ENCODE measurements at regions not wholly inside any gene's neighbourhood (a gene's known extent, or its start where the extent isn't known, plus 50 kb on each side); places are given as distances from the start of the nearest gene placed in this dataset.

DNA sequence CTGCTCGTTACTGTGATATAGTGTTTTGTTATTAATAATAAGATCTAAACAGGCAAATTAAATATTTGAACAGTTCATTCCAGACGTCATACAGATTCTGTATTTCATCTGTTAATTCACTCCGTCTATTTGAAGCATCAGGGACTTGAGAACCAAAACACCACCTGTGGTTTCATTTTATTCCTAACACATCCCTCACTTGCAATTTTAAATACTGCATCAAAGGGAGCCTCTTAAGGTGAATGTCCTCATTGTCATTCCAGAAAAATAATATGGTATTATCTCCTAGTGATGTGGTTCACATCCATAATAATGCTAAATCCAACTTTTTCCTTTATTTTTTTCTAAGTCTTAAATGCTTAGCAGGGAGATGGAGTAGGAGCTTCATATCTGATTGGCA is 1390.9 kb upstream of the CADM2 start:
- no peaks in the 10 kb centered on the region for H3K9me3 Mint-ChIP-seq
- intact Hi-C loops (cut with micrococcal nuclease): no loop called here
- H3K4me3 Mint-ChIP-seq: no peak overlapping the region
- no peaks in the 10 kb centered on the region for H3K4me1 Mint-ChIP-seq
- no peak overlapping the region for H3K27ac Mint-ChIP-seq
- no peaks in the 10 kb centered on the region for H3K27me3 Mint-ChIP-seq
- no peaks in the 10 kb centered on the region for H3K36me3 Mint-ChIP-seq (ENCODE audit: low read depth)
- no peak for DNase-seq

DNA sequence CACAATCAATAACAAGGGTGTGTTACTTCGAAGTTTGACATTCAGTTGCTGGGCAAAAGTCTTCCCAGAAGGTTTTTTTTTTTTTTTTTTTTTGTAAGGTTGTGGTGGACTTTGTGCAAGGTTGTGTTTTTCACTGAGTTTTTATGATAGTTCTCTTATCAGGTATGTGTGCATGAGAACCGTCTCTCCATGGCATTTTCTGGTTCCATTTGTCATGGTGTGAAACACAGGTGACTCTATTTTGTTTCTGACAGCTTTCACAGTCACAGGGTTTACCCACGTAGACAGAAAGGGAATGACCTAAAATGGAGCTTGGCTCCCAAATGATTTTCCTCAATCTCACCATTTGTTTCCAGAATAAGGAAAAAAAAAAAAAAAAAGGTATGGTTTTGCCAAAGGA is 1377.2 kb upstream of the CADM2 start:
- Mint-ChIP-seq H3K9me3 (no peaks in the 10 kb centered on the region), H3K36me3 (ENCODE audit: low read depth) (no peaks in the 10 kb centered on the region), H3K27me3 (no peaks in the 10 kb centered on the region), H3K27ac (no peak overlapping the region), H3K4me1 (no peaks in the 10 kb centered on the region), H3K4me3 (no peak overlapping the region)
- intact Hi-C loops (cut with micrococcal nuclease): no loop called here
- DNase-seq: no peak

DNA sequence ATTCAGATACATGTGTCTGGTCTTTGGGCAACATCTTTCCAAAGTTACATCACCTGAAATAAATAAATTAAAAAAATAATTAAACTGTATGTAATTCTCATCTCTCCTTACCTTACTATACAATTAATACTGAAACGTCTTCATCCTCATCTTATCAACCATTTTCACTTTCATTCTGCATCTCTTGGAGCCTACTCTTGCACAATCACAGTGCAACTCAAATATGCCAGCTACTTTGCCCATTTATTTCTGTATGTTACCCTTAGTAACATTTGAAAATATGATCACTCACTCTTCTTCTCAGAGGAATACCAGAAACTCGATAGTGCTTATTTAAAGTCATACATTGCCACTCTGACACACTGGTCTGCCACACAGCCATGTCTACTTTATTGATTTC is 1357.1 kb upstream of the CADM2 start:
- intact Hi-C loops (cut with micrococcal nuclease): no loop called here
- no peaks in the 10 kb centered on the region for H3K27me3 Mint-ChIP-seq
- no peak for DNase-seq
- no peak overlapping the region for H3K4me3 Mint-ChIP-seq
- H3K36me3 Mint-ChIP-seq (ENCODE audit: low read depth): no peaks in the 10 kb centered on the region
- H3K4me1 Mint-ChIP-seq: no peaks in the 10 kb centered on the region
- peaks cover 9% of the 10 kb centered on the region for H3K9me3 Mint-ChIP-seq
- no peak overlapping the region for H3K27ac Mint-ChIP-seq

DNA sequence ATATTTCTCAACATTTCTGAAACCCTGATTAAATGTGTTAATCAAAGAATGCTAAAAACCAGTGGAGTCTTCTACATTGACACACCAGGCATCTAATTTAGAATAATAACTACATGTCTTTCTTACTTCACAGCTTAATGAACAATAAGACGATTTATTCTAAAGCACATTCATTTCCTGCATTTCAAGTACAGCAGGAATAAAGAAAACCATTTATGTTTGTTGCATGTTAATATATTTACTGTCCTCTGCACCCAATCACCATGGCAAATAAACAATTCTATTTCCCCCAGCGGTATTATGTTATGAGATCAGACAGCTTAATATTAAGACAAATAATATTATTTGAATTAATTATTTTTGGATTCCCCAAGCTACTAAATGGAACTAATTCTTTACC is 1336.3 kb upstream of the CADM2 start:
- intact Hi-C loops (cut with micrococcal nuclease): no loop called here
- H3K36me3 Mint-ChIP-seq (ENCODE audit: low read depth): no peaks in the 10 kb centered on the region
- peaks cover 4% of the 10 kb centered on the region for H3K9me3 Mint-ChIP-seq
- no peaks in the 10 kb centered on the region for H3K27me3 Mint-ChIP-seq
- no peak overlapping the region for H3K4me3 Mint-ChIP-seq
- DNase-seq: no peak
- no peaks in the 10 kb centered on the region for H3K4me1 Mint-ChIP-seq
- no peak overlapping the region for H3K27ac Mint-ChIP-seq

DNA sequence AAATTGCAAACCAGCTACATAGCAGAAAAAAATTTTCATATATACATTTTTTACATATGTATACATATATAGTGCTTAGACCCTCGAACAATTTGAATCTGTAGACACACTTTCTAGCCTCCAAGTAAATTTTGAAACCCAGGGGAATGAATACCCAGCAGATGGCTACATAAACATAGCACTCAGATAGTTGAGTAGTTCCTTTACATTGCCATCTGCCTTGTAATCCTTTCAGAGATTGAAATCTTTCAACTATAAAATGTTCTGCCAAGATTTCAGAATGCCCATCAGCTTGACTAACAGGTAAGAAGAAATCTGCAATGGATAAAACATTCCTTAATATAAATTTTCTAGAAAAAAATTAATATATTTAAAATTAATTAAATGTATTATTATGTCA is 1333.5 kb upstream of the CADM2 start:
- H3K36me3 Mint-ChIP-seq (ENCODE audit: low read depth): no peaks in the 10 kb centered on the region
- intact Hi-C loops (cut with micrococcal nuclease): no loop called here

DNA sequence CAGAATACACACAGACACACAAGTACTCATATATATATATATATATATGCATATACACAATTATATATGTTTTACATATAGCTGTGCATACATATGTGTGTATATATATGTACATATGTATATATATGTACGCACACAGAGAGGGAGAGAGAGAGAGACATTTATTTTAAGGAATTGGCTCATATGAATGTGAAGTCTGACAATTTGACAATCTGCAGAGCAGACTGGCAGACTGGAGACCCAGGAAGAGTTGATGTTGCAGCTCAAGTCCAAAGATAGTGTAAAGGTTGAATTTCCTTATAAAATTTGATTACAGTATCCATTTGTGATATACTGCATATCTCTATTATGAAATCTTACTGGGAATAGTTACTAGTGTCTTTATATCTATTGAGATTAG is 1330.3 kb upstream of the CADM2 start:
- no peaks in the 10 kb centered on the region for H3K36me3 Mint-ChIP-seq (ENCODE audit: low read depth)
- DNase-seq: no peak
- no peaks in the 10 kb centered on the region for H3K27me3 Mint-ChIP-seq
- peaks cover 3% of the 10 kb centered on the region for H3K9me3 Mint-ChIP-seq
- H3K27ac Mint-ChIP-seq: no peak overlapping the region
- no peaks in the 10 kb centered on the region for H3K4me1 Mint-ChIP-seq
- intact Hi-C loops (cut with micrococcal nuclease): no loop called here
- H3K4me3 Mint-ChIP-seq: no peak overlapping the region

More for the DNA sequence above, 1333.5 kb upstream of the CADM2 start:
- H3K27me3 Mint-ChIP-seq: no peaks in the 10 kb centered on the region
- peaks cover 4% of the 10 kb centered on the region for H3K9me3 Mint-ChIP-seq
- no peaks in the 10 kb centered on the region for H3K4me1 Mint-ChIP-seq
- no peak for DNase-seq
- no peak overlapping the region for H3K4me3 Mint-ChIP-seq
- H3K27ac Mint-ChIP-seq: no peak overlapping the region

DNA sequence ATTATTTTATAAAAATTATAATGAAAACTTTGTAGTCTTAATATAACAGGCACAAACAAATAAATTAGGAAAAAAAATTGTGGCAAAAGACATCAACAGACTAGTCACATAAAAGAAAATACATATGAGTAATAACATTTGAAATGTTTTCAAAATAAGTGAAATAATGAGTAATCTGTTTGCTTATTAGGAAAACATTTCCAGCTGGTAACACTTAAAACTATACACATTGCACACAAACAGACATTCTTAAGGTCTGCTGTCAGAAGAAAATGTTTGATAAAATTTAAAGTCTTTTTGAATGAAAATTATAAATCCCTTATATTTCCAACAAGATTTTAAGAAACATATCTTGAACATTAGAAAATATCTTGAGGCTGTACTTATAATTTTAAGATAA is 1326.3 kb upstream of the CADM2 start:
- Mint-ChIP-seq H3K4me1 (no peaks in the 10 kb centered on the region), H3K27me3 (no peaks in the 10 kb centered on the region), H3K27ac (no peak overlapping the region), H3K9me3 (no peaks in the 10 kb centered on the region), H3K4me3 (no peak overlapping the region), H3K36me3 (ENCODE audit: low read depth) (no peaks in the 10 kb centered on the region)
- no peak for DNase-seq
- intact Hi-C loops (cut with micrococcal nuclease): no loop called here

DNA sequence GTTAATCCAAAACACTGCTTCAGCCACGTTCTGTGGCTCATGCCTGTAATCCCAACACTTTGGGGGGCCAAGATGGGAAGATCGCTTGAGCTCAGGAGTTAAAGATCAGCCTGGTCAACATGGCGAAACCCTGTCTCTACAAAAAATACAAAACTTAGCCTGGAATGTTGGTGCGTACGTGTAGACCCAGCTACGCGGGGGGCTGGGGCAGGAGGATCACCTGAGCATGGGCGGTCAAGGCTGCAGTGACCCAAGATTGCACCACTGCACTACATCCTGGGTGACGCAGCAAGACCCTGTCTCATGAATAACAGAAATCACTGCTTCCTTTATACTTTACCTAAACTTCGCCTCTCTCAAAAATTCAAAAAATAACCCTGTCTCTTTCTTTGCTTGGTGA is 1325.0 kb upstream of the CADM2 start:
- intact Hi-C loops (cut with micrococcal nuclease): no loop called here
- DNase-seq: no peak
- Mint-ChIP-seq H3K9me3 (peaks cover 3% of the 10 kb centered on the region), H3K4me1 (no peaks in the 10 kb centered on the region), H3K27me3 (no peaks in the 10 kb centered on the region), H3K36me3 (ENCODE audit: low read depth) (no peaks in the 10 kb centered on the region), H3K4me3 (no peak overlapping the region), H3K27ac (no peak overlapping the region)

DNA sequence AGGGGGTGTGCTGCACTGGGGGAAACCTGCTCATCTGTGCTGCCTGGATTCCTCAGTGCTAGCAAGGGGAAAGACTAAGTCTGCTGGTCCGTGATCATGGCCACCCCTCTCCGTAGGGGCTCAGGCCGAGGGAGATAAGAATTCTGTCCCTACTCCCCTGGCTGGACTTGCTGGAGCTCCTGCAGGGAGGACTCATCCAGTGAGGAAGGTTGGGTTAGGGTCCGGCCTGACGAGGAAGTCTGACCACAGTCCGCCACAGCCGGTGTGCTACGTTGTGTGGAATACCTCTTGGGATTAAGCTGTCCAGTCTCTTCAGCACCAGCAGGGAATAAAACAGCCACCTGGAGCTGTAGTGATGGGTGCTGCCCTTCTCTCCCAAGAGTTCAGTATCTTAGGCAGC is 1309.1 kb upstream of the CADM2 start:
- H3K27me3 Mint-ChIP-seq: no peaks in the 10 kb centered on the region
- intact Hi-C loops (cut with micrococcal nuclease): no loop called here
- no peak for DNase-seq
- H3K4me3 Mint-ChIP-seq: no peak overlapping the region
- no peaks in the 10 kb centered on the region for H3K9me3 Mint-ChIP-seq
- H3K27ac Mint-ChIP-seq: no peak overlapping the region
- H3K4me1 Mint-ChIP-seq: no peaks in the 10 kb centered on the region
- no peaks in the 10 kb centered on the region for H3K36me3 Mint-ChIP-seq (ENCODE audit: low read depth)

DNA sequence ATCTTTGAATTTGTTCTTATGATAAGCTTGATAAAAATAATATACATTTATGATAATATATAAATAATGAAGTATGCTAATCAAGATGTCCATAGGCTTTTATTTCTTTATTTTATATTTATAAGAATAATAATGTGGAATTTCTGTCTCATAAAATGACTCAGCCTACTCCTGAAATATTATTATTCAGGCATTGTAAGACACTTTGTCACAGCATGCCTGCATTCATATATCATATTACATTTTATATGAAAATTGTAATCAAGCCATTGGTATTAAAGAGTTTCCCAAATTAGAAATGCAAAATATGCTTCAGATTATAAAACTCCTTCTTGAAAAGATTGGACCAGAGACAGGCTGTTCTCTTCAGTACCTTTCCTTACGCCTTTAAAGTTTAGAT is 1303.7 kb upstream of the CADM2 start:
- intact Hi-C loops (cut with micrococcal nuclease): no loop called here
- Mint-ChIP-seq H3K4me1 (no peaks in the 10 kb centered on the region), H3K27ac (no peak overlapping the region), H3K9me3 (peaks cover 3% of the 10 kb centered on the region), H3K36me3 (ENCODE audit: low read depth) (no peaks in the 10 kb centered on the region), H3K27me3 (no peaks in the 10 kb centered on the region), H3K4me3 (no peak overlapping the region)
- DNase-seq: no peak

DNA sequence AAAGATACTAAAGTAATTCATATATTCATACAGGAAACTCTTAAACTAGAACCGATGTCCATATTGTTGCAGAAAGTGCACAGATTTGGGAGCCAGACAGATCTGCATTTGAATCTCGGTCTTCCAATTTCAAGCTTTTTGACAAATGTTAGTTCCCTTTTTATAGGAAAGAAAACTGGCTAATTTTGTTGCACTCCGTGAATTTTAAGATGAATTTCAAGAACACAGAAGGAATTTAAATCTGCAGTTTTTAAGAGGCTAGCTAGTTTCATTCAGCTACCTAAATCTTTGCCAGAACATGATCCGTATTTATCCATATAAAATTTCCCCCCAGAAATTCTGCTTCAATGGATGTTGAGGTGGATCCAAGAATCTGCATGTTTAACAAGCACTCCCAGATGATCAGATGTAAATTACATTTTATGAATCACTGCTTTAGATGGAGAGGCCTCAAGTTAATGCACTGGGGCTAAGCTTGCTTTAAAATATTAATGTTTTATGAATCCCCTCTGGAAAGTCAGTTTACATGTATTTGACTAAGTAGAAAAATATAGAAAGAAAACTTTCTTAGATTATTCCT is 1296.3 kb upstream of the CADM2 start:
- no peaks in the 10 kb centered on the region for H3K9me3 Mint-ChIP-seq
- no peaks in the 10 kb centered on the region for H3K27me3 Mint-ChIP-seq
- H3K4me3 Mint-ChIP-seq: no peak overlapping the region
- no peaks in the 10 kb centered on the region for H3K36me3 Mint-ChIP-seq (ENCODE audit: low read depth)
- DNase-seq: no peak
- H3K4me1 Mint-ChIP-seq: no peaks in the 10 kb centered on the region
- intact Hi-C loops (cut with micrococcal nuclease): no loop called here
- no peak overlapping the region for H3K27ac Mint-ChIP-seq

DNA sequence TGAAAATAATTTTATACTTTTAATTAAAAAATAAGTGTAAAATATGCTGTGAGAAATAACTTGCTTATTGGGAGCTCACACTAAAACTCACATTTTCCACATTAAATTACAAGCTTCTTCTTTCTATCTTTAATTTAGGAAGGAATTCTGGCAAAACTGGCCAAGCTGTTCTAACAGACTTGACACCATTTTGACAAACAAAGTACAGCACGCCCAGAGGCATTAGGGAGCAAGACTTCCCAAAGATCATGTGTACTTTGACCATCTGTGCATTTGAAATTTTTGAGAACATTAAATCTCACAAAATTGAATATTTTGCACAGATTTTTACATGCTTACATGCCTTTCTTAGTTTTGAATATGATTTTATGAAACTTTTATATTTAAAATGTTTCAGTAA is 1288.4 kb upstream of the CADM2 start:
- Mint-ChIP-seq H3K27me3 (no peaks in the 10 kb centered on the region), H3K27ac (no peak overlapping the region), H3K4me1 (no peaks in the 10 kb centered on the region), H3K36me3 (ENCODE audit: low read depth) (no peaks in the 10 kb centered on the region), H3K4me3 (no peak overlapping the region), H3K9me3 (peaks cover 5% of the 10 kb centered on the region)
- DNase-seq: no peak
- intact Hi-C loops (cut with micrococcal nuclease): no loop called here

DNA sequence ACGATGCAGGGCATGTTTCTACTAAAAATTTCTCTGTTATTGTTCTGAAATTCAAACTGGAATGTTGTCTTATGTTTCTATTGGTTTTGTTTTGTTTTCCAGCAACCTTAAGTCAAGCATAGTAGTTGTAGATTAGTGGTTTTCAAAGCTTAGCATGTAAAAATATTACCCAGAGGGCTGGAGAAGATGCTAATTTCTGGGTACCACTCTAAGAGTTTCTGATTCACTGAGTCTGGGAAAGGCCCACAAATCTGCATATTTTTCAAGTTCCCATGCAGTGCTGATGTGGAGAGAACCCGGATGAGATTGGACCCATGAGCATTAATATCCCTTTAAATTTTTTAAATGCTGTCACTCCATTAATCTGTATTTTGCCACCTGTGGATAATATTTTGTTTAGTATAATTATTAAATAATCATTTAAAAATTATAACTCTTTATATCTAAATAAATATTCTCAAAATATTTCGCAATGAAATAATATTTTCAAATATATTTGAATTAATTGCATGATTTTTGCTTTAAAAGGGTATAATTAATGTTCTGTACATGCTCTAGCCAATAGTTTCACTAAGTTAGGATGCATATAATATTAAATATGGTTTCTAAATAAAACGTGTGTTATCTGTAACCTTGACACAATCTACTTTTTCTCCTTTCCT is 1274.7 kb upstream of the CADM2 start:
- Mint-ChIP-seq H3K27ac (no peak overlapping the region), H3K4me3 (no peak overlapping the region), H3K4me1 (no peaks in the 10 kb centered on the region), H3K9me3 (peaks cover 12% of the 10 kb centered on the region), H3K36me3 (ENCODE audit: low read depth) (no peaks in the 10 kb centered on the region), H3K27me3 (no peaks in the 10 kb centered on the region)
- DNase-seq: no peak
- intact Hi-C loops (cut with micrococcal nuclease): no loop called here

DNA sequence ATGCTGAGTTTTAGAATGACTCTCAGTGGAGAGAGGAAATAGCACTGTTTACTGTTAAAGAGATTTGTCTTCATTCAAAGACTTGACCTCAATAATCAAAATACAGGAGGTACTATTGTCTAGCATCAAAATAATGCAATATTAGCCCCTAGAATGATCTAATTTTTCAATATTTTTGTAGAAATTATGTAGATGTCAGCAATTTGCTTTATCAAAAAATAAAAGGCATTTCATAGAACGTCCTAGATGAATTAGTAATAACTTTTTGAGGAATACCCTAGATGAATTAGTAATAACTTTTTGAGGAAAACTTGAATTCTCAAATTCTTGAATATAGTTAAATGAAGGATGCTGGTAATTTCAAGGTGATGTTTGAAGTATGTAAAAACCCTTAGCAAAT is 1252.1 kb upstream of the CADM2 start:
- no peaks in the 10 kb centered on the region for H3K4me1 Mint-ChIP-seq
- no peak overlapping the region for H3K4me3 Mint-ChIP-seq
- no peaks in the 10 kb centered on the region for H3K36me3 Mint-ChIP-seq (ENCODE audit: low read depth)

DNA sequence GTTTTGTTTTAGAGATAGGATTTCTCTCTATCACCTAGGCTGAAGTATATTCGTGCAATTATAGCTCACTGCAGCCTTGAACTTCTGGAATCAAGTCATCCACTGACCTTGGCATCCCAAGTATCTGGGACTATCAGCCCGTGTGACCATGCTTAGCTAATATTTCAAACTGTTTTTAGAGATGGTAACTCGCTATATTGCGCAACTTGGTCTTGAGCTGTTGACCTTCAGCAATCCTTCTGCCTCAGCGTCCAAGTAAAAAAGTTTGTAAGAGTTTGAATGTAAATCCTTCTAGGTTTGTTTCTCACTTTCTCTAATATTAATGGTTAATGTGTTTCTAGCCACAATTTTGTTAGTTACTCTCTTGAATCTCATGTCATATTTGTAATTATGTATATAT is 1243.5 kb upstream of the CADM2 start:
- H3K36me3 Mint-ChIP-seq (ENCODE audit: low read depth): no peaks in the 10 kb centered on the region
- H3K27me3 Mint-ChIP-seq: no peaks in the 10 kb centered on the region
- intact Hi-C loops (cut with micrococcal nuclease): no loop called here
- no peak overlapping the region for H3K4me3 Mint-ChIP-seq
- DNase-seq: no peak
- H3K27ac Mint-ChIP-seq: no peak overlapping the region
- H3K9me3 Mint-ChIP-seq: no peaks in the 10 kb centered on the region
- no peaks in the 10 kb centered on the region for H3K4me1 Mint-ChIP-seq

More for the DNA sequence above, 1252.1 kb upstream of the CADM2 start:
- Mint-ChIP-seq H3K27ac (no peak overlapping the region), H3K9me3 (no peaks in the 10 kb centered on the region), H3K27me3 (no peaks in the 10 kb centered on the region)
- DNase-seq: no peak
- intact Hi-C loops (cut with micrococcal nuclease): no loop called here

Data from activated CD4-positive, alpha-beta T cell treated with anti-CD3 and anti-CD28 coated beads, Interleukin-2, amount 10 ng/mL, durations not matched to agents 24 days and 14 days (primary cell).